22Rv1 (cell line): ENCODE measurements at regions not wholly inside any gene's neighbourhood (a gene's known extent, or its start where the extent isn't known, plus 50 kb on each side); places are given as distances from the start of the nearest gene placed in this dataset.

Source experiments
- ZFX ChIP-seq: fragments of 450-650 bp; IDR thresholded peaks from 2 replicates; pipeline ENCODE4 v1.6.1; 2017; ENCODE audit warnings: antibody characterized with exemption, borderline replicate concordance
- TF ChIP-seq, protein P1 (sequence below): fragments of 450-650 bp; IDR thresholded peaks from 2 replicates; pipeline ENCODE4 v1.5.1; 2017; ENCODE audit warnings: mild to moderate bottlenecking

DNA sequence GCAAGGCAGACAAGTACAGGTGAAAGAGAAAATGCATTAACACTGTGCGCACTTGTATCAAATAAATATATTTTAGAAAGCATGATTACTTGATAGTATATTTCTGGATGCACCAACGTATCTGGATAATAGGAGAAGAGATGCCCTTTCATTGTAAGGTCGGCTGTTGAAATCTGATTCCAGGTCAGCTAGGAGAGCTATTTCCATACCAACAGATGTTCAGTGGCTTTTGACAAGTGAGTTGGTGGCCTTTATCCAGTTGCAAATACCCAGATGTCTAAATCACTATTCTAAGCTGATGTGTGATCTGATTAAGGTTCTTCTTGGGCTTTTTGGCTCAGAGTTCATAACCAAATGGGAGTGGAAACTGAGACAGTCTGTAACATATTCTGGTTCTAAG is 128.2 kb upstream of the TBCA start:
- TF ChIP-seq, protein P1, sequence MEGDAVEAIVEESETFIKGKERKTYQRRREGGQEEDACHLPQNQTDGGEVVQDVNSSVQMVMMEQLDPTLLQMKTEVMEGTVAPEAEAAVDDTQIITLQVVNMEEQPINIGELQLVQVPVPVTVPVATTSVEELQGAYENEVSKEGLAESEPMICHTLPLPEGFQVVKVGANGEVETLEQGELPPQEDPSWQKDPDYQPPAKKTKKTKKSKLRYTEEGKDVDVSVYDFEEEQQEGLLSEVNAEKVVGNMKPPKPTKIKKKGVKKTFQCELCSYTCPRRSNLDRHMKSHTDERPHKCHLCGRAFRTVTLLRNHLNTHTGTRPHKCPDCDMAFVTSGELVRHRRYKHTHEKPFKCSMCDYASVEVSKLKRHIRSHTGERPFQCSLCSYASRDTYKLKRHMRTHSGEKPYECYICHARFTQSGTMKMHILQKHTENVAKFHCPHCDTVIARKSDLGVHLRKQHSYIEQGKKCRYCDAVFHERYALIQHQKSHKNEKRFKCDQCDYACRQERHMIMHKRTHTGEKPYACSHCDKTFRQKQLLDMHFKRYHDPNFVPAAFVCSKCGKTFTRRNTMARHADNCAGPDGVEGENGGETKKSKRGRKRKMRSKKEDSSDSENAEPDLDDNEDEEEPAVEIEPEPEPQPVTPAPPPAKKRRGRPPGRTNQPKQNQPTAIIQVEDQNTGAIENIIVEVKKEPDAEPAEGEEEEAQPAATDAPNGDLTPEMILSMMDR, result no peak
- TF ChIP-seq ZFX, result no peak
